H9 (cell line): ENCODE measurements at regions not wholly inside any gene's neighbourhood (a gene's known extent, or its start where the extent isn't known, plus 50 kb on each side); places are given as distances from the start of the nearest gene placed in this dataset.

Source experiments
- DNase-seq: peaks from one replicate; pipeline ENCODE4 v3.0.0-alpha.2; 2017
- H2AFZ ChIP-seq: one replicate; pipeline ENCODE4 v1.6.1; 2013; ENCODE audit warnings: mild to moderate bottlenecking, low read length, control low read depth, moderate library complexity
- H2AK5ac ChIP-seq: 2 replicates; pipeline ENCODE4 v1.6.1; 2013; ENCODE audit warnings: low read length, control low read depth, mixed read lengths; ENCODE audit not compliant: insufficient read length
- H2BK120ac ChIP-seq: one replicate; pipeline ENCODE4 v1.6.1; 2013; ENCODE audit warnings: low read depth, mild to moderate bottlenecking, low read length, control low read depth, inconsistent platforms; ENCODE audit not compliant: poor library complexity, severe bottlenecking
- H2BK12ac ChIP-seq: 2 replicates; pipeline ENCODE4 v1.6.1; 2013; ENCODE audit warnings: low read length, control low read depth, mixed read lengths, low read depth; ENCODE audit not compliant: insufficient read length
- H2BK15ac ChIP-seq: 2 replicates; pipeline ENCODE4 v1.6.1; 2013; ENCODE audit warnings: low read depth, low read length, control low read depth
- H2BK20ac ChIP-seq: one replicate; pipeline ENCODE4 v1.6.1; 2013; ENCODE audit warnings: low read depth, mild to moderate bottlenecking, low read length, control low read depth, inconsistent platforms; ENCODE audit not compliant: poor library complexity, severe bottlenecking
- H2BK5ac ChIP-seq: 2 replicates; pipeline ENCODE4 v1.6.1; 2013; ENCODE audit warnings: low read length, control low read depth, mixed read lengths; ENCODE audit not compliant: insufficient read length
- H3K14ac ChIP-seq: 2 replicates; pipeline ENCODE4 v1.6.1; 2013; ENCODE audit warnings: low read length, control low read depth; ENCODE audit not compliant: insufficient read depth
- H3K18ac ChIP-seq: 2 replicates; pipeline ENCODE4 v1.6.1; 2013; ENCODE audit warnings: low read depth, mild to moderate bottlenecking, mixed read lengths, low read length, control low read depth; ENCODE audit not compliant: insufficient read length
- H3K23ac ChIP-seq: 2 replicates; pipeline ENCODE4 v1.6.1; 2013; ENCODE audit warnings: low read length, control low read depth, mixed read lengths, low read depth; ENCODE audit not compliant: insufficient read length
- H3K23me2 ChIP-seq: 2 replicates; pipeline ENCODE4 v1.6.1; 2013; ENCODE audit warnings: low read depth, mild to moderate bottlenecking, mixed read lengths, low read length, control low read depth; ENCODE audit not compliant: insufficient read length, poor library complexity, severe bottlenecking
- H3K27ac ChIP-seq: 2 replicates; pipeline ENCODE4 v1.5.1; 2013; ENCODE audit warnings: low read length, control low read depth, mixed read lengths, low read depth; ENCODE audit not compliant: insufficient read length
- H3K27me3 ChIP-seq: 2 replicates; pipeline ENCODE4 v1.6.1; 2013; ENCODE audit warnings: low read length, control low read depth, inconsistent platforms; ENCODE audit not compliant: insufficient read depth
- H3K4ac ChIP-seq: 2 replicates; pipeline ENCODE4 v1.6.1; 2013; ENCODE audit warnings: low read depth, mild to moderate bottlenecking, control low read depth, inconsistent platforms, low read length, moderate library complexity
- H3K4me1 ChIP-seq: 2 replicates; pipeline ENCODE4 v1.6.1; 2013; ENCODE audit warnings: low read length, control low read depth, inconsistent platforms; ENCODE audit not compliant: insufficient read depth
- H3K4me2 ChIP-seq: 2 replicates; pipeline ENCODE4 v1.6.1; 2013; ENCODE audit warnings: low read length, control low read depth, mixed read lengths; ENCODE audit not compliant: insufficient read length, insufficient read depth
- H3K56ac ChIP-seq: 2 replicates; pipeline ENCODE4 v1.6.1; 2013; ENCODE audit warnings: low read depth, mild to moderate bottlenecking, mixed read lengths, low read length, control low read depth; ENCODE audit not compliant: insufficient read length
- H3K79me1 ChIP-seq: 2 replicates; pipeline ENCODE4 v1.6.1; 2013; ENCODE audit warnings: low read depth, mild to moderate bottlenecking, moderate library complexity, low read length, control low read depth, inconsistent platforms; ENCODE audit not compliant: insufficient read depth, poor library complexity, severe bottlenecking
- H3K79me2 ChIP-seq: 2 replicates; pipeline ENCODE4 v1.6.1; 2013; ENCODE audit warnings: low read length, control low read depth, inconsistent platforms; ENCODE audit not compliant: insufficient read depth
- H3K9ac ChIP-seq: 2 replicates; pipeline ENCODE4 v1.6.1; 2013; ENCODE audit warnings: low read length, control low read depth, mixed read lengths; ENCODE audit not compliant: insufficient read length; ENCODE audit errors: extremely low read depth
- H3K9me3 ChIP-seq: one replicate; pipeline ENCODE4 v1.6.1; 2013; ENCODE audit warnings: low read depth, low read length, inconsistent platforms; ENCODE audit not compliant: control insufficient read depth
- H3T11ph ChIP-seq: one replicate; pipeline ENCODE4 v1.6.1; 2013; ENCODE audit warnings: mild to moderate bottlenecking, low read length, control low read depth, inconsistent platforms
- H4K20me1 ChIP-seq: one replicate; pipeline ENCODE4 v1.6.1; 2013; ENCODE audit not compliant: control insufficient read depth, insufficient read length, insufficient read depth
- H4K5ac ChIP-seq: 2 replicates; pipeline ENCODE4 v1.6.1; 2013; ENCODE audit warnings: low read depth, mild to moderate bottlenecking, mixed read lengths, low read length, control low read depth; ENCODE audit not compliant: insufficient read length
- H4K8ac ChIP-seq: replicated peaks from 2 replicates; pipeline ENCODE4 v1.6.1; 2013; ENCODE audit warnings: low read length, control low read depth, mixed read lengths, low read depth; ENCODE audit not compliant: insufficient read length
- H4K91ac ChIP-seq: 2 replicates; pipeline ENCODE4 v1.6.1; 2013; ENCODE audit warnings: low read depth, mild to moderate bottlenecking, moderate library complexity, mixed read lengths, low read length, control low read depth; ENCODE audit not compliant: insufficient read length
- H3K27ac Mint-ChIP-seq, 3 experiments: 2 replicates in 2 of 3; 3 replicates in 1 of 3; pipeline ENCODE4 v1.8.0; 2020 to 2021; ENCODE audit warnings: mixed read lengths in 3 of 3, mild to moderate bottlenecking in 1 of 3, moderate library complexity in 1 of 3
- H3K27me3 Mint-ChIP-seq: 2 replicates; pipeline ENCODE4 v1.8.0; 2021; ENCODE audit warnings: low read depth, mild to moderate bottlenecking, moderate library complexity, mixed read lengths
- H3K36me3 Mint-ChIP-seq, 3 experiments: 2 replicates in 2 of 3; 3 replicates in 1 of 3; pipeline ENCODE4 v1.8.0; 2020 to 2021; ENCODE audit warnings: low read depth in 3 of 3, mixed read lengths in 3 of 3; ENCODE audit not compliant: insufficient read depth in 1 of 3
- H3K4me1 Mint-ChIP-seq, 2 experiments: 2 replicates each; pipeline ENCODE4 v1.8.0; 2020; ENCODE audit warnings: mixed read lengths in 2 of 2
- H3K4me3 Mint-ChIP-seq, 2 experiments: 2 replicates in 1 of 2; 3 replicates in 1 of 2; pipeline ENCODE4 v1.8.0; 2020 to 2021; ENCODE audit warnings: mild to moderate bottlenecking in 2 of 2, mixed read lengths in 2 of 2, moderate library complexity in 1 of 2
- H3K9me3 Mint-ChIP-seq, 2 experiments: 2 replicates in 1 of 2; 3 replicates in 1 of 2; pipeline ENCODE4 v1.8.0; 2020; ENCODE audit warnings: mild to moderate bottlenecking in 2 of 2, mixed read lengths in 2 of 2, moderate library complexity in 1 of 2
- WGBS: extraction: QIAGEN DNeasy Blood & Tissue Kit; methylation state at CpG from one replicate; pipeline ENCODE4 v1.1.7; 2013; ENCODE audit warnings: missing lambda C conversion rate, low lambda C conversion rate, mixed read lengths; ENCODE audit not compliant: insufficient read length; ENCODE audit errors: extremely low coverage; 5-methylcytosine and 5-hydroxymethylcytosine counted together
- TF ChIP-seq, protein P1 (sequence below): fragments of 200-600 bp; sonication (generic); conservative IDR thresholded peaks from 3 replicates; pipeline ENCODE4 v1.8.0; 2021; ENCODE audit warnings: antibody characterized with exemption, mild to moderate bottlenecking

- TF ChIP-seq, protein P1, sequence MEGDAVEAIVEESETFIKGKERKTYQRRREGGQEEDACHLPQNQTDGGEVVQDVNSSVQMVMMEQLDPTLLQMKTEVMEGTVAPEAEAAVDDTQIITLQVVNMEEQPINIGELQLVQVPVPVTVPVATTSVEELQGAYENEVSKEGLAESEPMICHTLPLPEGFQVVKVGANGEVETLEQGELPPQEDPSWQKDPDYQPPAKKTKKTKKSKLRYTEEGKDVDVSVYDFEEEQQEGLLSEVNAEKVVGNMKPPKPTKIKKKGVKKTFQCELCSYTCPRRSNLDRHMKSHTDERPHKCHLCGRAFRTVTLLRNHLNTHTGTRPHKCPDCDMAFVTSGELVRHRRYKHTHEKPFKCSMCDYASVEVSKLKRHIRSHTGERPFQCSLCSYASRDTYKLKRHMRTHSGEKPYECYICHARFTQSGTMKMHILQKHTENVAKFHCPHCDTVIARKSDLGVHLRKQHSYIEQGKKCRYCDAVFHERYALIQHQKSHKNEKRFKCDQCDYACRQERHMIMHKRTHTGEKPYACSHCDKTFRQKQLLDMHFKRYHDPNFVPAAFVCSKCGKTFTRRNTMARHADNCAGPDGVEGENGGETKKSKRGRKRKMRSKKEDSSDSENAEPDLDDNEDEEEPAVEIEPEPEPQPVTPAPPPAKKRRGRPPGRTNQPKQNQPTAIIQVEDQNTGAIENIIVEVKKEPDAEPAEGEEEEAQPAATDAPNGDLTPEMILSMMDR, result no peak
- Histone ChIP-seq H3K23ac (no peak overlapping the region), H2AK5ac (no peak overlapping the region), H3K79me2 (no peaks in the 10 kb centered on the region), H3K9me3 (no peaks in the 10 kb centered on the region), H3K27ac (no peak overlapping the region), H3K18ac (no peak overlapping the region), H2AFZ (no peak overlapping the region), H3K9ac (no peak overlapping the region), H2BK20ac (no peak overlapping the region), H2BK5ac (no peak overlapping the region), H3K14ac (no peak overlapping the region), H3K4me1 (no peaks in the 10 kb centered on the region), H3K4me2 (no peak overlapping the region), H3K27me3 (no peaks in the 10 kb centered on the region), H4K91ac (no peak overlapping the region), H2BK12ac (no peak overlapping the region), H4K8ac (no peak overlapping the region), H3K4ac (no peak overlapping the region), H3T11ph (no peak overlapping the region), H3K56ac (no peak overlapping the region), H2BK120ac (no peak overlapping the region), H4K20me1 (no peaks in the 10 kb centered on the region), H2BK15ac (no peak overlapping the region), H4K5ac (no peak overlapping the region), H3K79me1 (no peaks in the 10 kb centered on the region), H3K23me2 (no peaks in the 10 kb centered on the region)
- no CpG with 5 or more reads among the region's 4 CpGs for WGBS
- no peaks in the 10 kb centered on the region for H3K27me3 Mint-ChIP-seq
- H3K27ac Mint-ChIP-seq, result no peak overlapping the region
- no peak for DNase-seq
- H3K4me1 Mint-ChIP-seq, result no peaks in the 10 kb centered on the region
- H3K36me3 Mint-ChIP-seq, result no peaks in the 10 kb centered on the region
- H3K4me3 Mint-ChIP-seq, result no peak overlapping the region
- H3K9me3 Mint-ChIP-seq, result no peaks in the 10 kb centered on the region
Observed at GRCh38 chr6:112991912-112992311, 644.8 kb downstream of the RFPL4B start.
